Neural progenitor cell (in vitro differentiated cells): ENCODE measurements at regions not wholly inside any gene's neighbourhood (a gene's known extent, or its start where the extent isn't known, plus 50 kb on each side); places are given as distances from the start of the nearest gene placed in this dataset.

Experiments used
- CTCF ChIP-seq: fragments of 200-600 bp; sonication (generic); IDR thresholded peaks from 2 replicates; pipeline ENCODE4 v1.5.1; 2017; ENCODE audit warnings: antibody characterized with exemption, mild to moderate bottlenecking
- EZH2 ChIP-seq: fragments of 200-600 bp; sonication (generic); IDR thresholded peaks from 2 replicates; pipeline ENCODE4 v1.6.1; 2017; ENCODE audit warnings: antibody characterized with exemption, mild to moderate bottlenecking, moderate library complexity
- EZH2phosphoT487 ChIP-seq: fragments of 200-600 bp; sonication (generic); IDR thresholded peaks from 2 replicates; pipeline ENCODE4 v1.6.1; 2017; ENCODE audit warnings: antibody characterized with exemption

GRCh38 chr3:2024713-2025112 is 74.0 kb upstream of the CNTN4 start:
- TF ChIP-seq CTCF (no peak), EZH2 (no peak), EZH2phosphoT487 (no peak)
